ENCODE measurements at regions not wholly inside any gene's neighbourhood (a gene's known extent, or its start where the extent isn't known, plus 50 kb on each side); places are given as distances from the start of the nearest gene placed in this dataset.

DNA sequence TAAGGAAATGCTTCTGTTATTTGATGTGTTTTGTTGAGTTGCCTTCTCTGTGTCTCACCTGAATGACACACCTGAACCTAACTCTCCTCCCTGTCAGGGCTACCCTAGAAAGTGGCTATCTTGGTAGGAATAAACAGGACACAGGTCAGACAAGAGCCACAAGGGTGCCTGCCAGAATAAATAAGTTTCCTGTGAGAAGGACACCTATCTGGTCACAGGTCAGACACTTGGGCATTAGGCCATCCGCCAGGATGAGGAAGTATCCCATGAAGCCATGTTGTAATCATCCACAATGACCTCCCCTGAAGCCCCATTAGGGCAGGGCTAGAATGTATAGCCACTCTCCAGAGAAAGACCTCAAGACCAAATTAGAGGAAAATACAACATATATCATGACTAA lies 318.8 kb downstream of the ZNF674 start:
- TF ChIP-seq, protein P1, sequence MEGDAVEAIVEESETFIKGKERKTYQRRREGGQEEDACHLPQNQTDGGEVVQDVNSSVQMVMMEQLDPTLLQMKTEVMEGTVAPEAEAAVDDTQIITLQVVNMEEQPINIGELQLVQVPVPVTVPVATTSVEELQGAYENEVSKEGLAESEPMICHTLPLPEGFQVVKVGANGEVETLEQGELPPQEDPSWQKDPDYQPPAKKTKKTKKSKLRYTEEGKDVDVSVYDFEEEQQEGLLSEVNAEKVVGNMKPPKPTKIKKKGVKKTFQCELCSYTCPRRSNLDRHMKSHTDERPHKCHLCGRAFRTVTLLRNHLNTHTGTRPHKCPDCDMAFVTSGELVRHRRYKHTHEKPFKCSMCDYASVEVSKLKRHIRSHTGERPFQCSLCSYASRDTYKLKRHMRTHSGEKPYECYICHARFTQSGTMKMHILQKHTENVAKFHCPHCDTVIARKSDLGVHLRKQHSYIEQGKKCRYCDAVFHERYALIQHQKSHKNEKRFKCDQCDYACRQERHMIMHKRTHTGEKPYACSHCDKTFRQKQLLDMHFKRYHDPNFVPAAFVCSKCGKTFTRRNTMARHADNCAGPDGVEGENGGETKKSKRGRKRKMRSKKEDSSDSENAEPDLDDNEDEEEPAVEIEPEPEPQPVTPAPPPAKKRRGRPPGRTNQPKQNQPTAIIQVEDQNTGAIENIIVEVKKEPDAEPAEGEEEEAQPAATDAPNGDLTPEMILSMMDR (IDR thresholded peaks at IDR 0.05) = no peak
- TF ChIP-seq POLR2AphosphoS5 (IDR thresholded peaks at IDR 0.05; ENCODE audit: low read depth, low read length) (no peak), TCF7L2 (IDR thresholded peaks at IDR 0.05; ENCODE audit: low read depth, low read length) (no peak)

All from Panc1 (cell line).